Astrocyte (in vitro differentiated cells and primary cell): ENCODE measurements at regions not wholly inside any gene's neighbourhood (a gene's known extent, or its start where the extent isn't known, plus 50 kb on each side); places are given as distances from the start of the nearest gene placed in this dataset.

ENCODE experiments used
- EZH2 ChIP-seq: IDR thresholded peaks from 2 replicates; pipeline ENCODE4 v1.6.1; 2012; ENCODE audit warnings: mild to moderate bottlenecking, low read length, inconsistent platforms; ENCODE audit not compliant: insufficient read depth
- TF ChIP-seq, protein P1 (sequence below): IDR thresholded peaks from 2 replicates; pipeline ENCODE4 v1.5.1; 2011; ENCODE audit warnings: low read depth, mild to moderate bottlenecking, inconsistent platforms, low read length, moderate library complexity; ENCODE audit not compliant: insufficient read depth

DNA sequence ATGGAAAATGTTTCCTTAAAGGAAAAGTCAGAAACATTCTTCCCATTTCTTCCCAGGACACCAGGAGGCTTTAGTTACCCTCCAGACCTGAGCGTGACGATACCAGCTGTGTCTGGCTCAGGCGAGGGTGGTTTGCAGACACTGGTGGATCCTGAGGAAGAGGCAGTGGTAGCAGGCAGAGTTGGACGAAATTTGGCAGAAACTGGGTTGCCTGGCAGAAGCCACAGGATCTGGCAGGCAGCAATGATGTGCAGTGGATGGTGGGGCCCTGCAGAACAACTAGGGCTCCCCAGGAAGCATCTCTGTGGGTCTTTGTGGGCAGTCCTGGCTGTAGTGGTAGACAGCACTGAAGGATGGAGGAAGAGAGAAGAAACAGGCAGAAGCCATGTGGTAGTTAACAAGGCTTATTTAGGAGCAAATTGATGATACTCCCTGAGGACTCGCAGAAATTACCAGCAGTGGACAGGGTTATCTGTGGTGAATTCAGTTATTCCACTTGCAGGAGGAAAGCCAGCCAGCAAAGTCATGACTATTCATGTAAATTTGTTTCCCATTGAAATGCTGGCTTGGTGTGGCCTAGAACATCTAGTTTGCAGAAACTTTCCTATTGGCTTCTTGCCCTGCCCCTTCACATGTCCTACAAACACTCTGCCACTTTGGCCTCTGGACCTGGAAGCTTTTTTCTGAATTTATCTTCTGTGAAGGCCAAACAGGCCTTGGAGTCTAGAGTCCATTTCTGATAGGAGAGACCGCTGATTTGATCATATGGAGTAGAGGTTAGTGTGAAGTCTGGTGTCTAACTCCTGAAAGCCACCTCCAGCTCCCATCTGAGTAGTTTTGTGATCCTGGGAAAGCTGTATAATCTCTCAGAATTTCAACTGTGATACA, 212.0 kb downstream of the DMRT2 start:
- TF ChIP-seq, protein P1, sequence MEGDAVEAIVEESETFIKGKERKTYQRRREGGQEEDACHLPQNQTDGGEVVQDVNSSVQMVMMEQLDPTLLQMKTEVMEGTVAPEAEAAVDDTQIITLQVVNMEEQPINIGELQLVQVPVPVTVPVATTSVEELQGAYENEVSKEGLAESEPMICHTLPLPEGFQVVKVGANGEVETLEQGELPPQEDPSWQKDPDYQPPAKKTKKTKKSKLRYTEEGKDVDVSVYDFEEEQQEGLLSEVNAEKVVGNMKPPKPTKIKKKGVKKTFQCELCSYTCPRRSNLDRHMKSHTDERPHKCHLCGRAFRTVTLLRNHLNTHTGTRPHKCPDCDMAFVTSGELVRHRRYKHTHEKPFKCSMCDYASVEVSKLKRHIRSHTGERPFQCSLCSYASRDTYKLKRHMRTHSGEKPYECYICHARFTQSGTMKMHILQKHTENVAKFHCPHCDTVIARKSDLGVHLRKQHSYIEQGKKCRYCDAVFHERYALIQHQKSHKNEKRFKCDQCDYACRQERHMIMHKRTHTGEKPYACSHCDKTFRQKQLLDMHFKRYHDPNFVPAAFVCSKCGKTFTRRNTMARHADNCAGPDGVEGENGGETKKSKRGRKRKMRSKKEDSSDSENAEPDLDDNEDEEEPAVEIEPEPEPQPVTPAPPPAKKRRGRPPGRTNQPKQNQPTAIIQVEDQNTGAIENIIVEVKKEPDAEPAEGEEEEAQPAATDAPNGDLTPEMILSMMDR: no peak
- no peak for TF ChIP-seq EZH2
